Right hindlimb (tissue), 1 donor: ENCODE measurements at regions not wholly inside any gene's neighbourhood (a gene's known extent, or its start where the extent isn't known, plus 50 kb on each side); places are given as distances from the start of the nearest gene placed in this dataset.
"Not testable (repeated sequence)": the region's sequence is repeated elsewhere in the genome, so short reads cannot be mapped to it uniquely, and the experiment has no call there.

Experiments
- DNase-seq: peaks from one replicate; pipeline ENCODE4 v3.0.0-alpha.2; 2018

DNA sequence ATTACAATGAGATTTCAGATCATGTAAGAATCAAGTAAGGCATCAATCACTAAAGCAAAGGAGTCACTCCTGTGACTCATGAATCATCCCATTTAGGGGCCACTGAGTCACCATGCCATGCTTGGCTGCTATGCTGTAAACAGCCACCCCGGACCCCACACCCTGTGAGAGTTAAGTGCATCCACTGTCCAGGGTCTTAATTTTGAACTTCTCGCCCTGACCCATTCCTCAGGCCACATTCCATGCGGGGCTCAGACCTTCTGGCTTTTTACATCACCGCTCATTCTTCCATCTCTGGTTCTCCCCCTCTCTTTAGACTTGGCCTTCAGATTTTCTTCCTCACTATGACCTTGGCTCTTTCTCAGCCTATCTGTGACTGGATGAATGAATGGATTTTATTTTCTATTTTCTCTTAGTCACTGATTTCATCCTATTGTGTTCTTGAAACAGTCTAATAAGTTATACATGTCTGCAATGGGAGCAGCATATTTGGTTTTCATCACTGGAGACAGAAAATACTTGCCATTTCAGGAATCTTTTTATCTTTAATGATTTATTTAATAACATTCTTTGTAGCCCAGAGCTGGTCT, 239.6 kb downstream of the SKIDA1 start:
- DNase-seq, result no peak

DNA sequence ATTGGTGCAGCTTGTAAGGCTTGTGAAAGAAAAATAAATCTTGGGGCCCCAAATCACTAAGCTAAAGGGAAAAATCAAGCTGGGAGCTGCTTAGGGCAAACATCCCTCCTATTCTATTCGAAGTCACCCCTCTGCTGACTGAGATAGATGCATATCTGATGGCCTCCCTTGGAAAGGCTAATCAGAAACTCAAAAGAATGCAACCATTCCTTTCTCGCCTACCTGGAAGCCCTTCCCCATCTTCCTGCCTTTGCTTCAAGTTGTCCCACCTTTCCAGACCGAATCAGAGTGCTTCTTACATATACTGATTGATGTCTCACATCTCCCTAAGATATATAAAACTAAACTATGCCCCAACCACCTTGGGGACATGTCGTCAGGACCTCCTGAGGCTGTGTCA, 240.3 kb downstream of the SKIDA1 start:
- DNase-seq, result no peak

DNA sequence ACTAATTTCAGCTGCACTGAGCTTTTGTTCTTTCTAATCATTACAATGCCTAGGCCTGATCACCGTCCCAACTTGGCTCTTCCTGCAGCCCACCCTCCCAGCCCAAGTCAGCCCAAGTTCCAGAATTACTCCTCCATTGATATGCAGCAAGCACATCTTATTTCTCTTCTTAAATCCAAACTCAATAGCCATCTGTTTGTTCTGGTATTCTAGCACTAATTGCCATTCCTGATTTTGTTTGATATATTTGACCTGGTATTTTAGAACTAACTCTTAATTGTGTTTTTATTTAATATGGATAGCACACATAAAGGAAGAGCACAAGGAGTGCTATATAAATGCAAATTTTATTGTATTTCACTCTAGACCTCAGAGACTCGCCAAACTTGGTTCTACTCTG, 241.2 kb downstream of the SKIDA1 start:
- DNase-seq, result no peak

DNA sequence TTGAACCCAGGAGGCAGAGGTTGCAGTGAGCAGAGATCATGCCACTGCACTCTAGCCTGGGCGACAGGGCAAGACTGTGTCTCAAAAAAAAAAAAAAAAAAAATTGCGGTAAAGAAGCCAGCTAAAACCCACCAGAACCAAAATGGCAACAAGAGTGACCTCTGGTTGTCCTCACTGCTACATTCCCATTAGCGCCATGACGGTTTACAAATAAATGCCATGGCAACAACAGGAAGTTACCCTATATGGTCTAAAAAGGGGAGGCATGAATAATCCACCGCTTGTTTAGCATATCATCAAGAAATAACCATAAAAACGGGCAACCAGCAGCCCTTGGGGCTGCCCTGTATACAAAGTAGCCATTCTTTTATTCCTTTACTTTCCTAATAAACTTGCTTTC, 242.4 kb downstream of the SKIDA1 start:
- DNase-seq, result not testable (repeated sequence)

DNA sequence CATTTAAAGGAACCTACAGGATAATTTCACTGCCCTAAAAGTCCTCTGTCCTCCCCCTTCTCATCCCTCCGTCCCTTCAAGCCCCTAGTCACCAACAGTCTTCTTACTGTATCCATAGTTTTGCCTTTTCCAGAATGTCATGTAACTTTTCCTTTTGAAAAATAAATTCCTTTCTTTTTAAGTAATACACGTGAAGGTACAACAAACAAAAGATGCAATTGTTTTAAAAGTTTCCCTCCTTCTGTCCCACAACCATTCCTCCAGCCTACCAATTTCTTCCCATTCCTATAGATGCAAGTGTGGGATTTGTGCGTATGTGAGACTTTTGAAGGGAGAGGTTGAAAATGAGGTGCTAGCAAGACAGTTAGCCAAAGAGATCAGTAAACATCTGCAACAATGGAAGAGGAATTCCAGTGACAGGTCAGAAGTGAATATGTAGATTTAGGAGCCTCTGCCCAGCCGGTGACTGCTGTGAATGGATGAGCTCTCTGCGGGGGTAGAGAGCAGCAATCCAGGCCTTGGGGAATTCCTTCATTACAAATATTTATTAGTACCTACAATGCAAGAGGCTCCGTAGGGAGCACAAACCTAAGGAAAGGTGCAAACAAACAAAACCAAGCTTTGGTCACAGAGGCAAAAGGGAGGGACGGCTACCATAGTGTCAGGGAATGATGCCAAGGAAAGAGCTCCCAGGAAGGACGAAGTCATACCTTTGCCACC, 243.6 kb downstream of the SKIDA1 start:
- no peak for DNase-seq

DNA sequence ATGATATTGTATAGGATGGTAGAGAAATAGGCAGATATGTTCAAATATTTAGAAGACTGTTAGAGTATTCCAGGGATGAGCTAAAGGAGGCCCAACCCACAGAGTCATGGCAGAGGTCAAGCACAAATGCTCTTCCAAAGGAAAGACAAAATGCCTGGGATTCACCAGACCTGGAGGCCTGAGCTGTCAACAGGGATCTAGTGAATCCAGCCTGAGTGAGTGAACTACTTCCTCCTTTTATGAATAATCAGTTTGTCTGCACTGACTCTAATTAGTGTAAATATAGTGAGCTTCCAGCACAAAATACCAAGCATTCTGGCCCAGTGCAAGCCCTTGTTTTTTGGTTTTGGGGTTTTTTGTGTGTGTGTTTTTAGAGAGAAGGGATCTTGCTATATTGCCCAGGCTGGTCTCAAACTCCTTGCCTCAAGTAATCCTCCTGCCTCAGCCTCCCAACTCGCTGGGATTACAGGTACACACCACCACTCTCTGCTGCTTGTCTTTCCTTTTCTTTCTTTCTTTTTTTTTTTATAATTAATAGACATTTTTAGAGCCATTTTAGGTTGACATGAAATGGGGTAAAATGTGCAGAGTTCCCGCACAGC, 244.4 kb downstream of the SKIDA1 start:
- DNase-seq, result no peak

DNA sequence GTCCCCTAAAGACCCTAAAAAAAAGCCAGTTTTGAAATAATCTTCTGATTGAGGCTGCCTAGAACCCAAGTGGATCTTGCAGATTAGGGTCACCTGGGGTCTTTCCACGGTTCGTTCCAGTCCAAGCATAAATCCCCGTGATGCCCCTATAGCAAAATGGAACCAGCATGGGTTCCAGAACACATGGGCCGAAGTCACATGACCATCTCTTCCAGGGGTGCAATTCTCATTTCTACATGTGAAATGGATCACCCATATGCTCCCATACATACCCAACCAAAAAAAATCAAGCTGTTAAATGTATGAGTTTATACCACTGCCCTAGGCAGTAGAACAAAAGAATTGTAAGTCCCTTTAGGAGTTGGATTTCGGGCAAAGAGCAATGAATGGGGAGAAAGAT, 245.4 kb downstream of the SKIDA1 start:
- no peak for DNase-seq

DNA sequence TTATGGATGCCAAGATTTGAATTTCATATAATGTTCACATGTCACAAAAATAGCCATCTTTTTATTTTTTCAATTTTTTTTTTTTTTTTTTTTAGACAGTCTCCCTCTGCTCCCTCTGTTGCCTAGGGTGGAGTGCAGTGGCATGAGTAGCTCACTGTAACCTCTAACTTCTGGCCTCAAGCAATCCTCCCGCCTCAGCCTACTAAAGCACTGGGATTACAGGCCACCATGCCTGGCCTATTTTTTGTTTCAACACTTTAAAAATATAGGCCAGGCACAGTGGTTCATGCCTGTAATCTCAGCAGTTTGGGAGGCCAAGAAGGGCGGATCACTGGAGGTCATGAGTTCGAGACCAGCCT, 246.3 kb downstream of the SKIDA1 start:
- no peak for DNase-seq

DNA sequence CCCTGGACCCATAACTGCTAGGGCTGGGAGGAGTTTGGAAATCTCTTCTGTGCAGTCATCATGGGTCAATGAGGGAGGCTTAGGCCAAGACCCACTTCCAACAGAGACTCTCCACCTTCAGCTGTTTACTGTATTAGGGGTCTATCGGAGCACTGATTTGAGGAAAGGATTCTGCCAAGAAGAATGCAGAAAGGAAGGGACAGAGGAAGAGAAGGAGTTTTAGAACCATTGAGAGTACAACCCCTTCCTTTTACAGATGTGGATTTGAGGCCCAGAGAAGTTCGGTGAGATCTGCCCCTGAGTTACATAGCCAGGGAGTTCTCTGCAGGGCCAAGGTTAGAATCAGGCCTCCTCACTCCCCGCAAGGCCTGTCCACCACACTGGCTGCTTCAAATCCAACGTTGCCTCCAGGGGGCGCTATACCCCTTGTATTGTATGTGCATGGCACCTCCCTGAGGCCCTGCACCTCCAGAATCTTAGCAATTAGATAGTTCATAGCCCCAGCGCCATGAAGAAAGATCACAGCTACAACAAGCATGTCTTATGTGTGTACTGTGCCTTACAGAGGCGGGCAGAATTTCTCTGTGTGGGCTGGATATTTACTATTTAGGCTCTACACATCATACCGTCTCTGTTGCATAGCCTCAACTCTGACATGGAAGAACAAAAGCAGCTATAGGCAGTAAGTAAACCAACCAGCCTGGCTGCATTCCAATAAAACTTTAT, 246.8 kb downstream of the SKIDA1 start:
- peak; percentile 93 for DNase-seq

DNA sequence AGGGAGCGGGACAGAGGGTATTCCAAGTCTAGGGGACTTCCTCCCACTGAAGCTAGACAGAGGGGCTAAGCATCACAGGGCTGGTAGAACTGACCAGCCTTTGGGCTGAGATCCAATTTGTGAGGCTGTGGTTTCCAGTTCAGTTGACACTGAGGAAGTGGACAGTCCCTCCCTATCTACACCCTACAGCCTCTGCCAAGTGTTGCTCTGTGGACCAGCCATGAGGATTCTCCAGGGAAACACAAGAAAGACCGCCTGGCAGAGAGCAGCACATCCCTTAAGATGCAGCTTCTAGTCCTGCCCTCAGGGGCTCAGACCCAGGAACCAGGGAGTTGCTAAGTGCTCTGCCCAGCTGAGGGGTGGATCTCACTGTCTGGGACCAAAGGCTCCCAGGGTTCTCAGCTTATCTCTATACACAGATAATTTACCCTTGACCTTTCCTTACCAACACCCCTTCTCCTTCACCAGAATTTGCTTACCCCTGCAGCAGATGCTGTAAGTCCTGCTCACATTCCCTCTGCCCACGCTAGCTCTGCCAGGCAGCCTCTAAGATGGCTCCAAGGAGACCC, 252.0 kb downstream of the SKIDA1 start:
- DNase-seq, result no peak

DNA sequence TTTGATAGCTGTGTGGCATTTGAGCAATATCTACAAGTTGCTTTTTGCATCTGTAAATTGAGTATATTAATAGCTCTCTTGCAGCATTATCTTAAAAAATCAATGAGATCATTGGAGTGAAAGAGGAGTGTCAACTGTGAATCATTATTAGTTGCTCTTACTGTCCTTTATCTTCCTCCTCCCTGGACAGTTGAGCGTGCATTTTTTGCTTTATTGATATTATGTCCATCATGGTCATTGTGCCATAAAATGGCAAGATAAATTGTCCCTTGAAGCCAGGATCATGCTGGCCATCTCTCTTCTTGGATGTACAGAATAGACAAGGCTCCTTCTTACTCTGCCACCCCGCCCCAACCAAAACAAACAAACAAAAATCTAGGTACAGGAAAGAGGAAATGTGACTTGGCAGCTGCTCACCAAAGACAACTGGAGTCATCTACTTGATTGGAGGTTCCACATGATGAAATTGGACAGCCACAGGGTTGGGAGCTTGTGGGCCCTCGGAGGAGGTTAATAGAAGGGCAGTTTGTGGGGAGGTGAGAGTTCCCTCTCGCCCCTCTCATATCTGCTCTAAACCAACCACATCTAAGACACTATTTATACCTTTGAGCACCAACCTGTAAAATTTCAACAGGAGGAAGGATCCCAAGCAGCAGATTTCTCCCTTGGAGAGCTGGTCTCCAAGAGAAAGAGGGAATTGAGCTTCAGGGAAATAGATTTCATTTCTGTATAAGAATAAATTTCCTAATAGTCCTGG, 252.7 kb downstream of the SKIDA1 start:
- no peak for DNase-seq

DNA sequence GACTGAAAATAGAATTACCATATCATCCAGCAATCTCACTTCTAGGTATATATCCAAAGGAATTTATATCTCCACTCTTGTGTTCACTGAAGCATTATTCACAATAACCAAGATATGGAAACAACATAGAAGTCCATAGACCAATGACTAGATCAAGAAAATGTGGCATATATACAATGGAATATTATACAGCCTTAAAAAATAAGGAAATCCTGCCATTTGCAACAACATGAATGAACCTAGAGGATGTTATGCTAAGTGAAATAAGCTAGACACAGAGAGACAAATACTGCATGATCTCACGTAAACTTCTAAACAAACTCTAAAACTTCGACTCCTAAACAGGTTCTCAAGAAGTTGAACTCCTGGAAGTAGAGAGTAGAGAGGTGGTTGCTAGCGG, 254.5 kb downstream of the SKIDA1 start:
- DNase-seq, result no peak

DNA sequence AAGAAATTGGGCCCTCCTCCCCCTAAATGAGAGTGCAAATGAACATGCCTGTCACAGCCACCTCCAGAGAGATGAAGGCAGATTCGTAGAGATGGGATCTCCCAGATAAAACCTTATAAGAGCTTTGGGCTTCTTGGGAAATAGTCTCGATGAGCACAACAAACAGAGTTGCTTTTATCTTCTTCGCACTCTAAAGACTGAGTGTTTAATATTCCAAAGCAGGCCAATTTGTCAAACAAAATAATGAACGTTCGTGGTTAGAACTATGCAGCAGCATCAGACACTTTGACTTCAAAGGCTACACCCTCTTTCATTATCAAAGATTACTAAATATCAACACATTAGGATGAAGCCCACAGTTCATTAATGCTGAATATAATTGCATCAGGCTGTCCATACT, 256.2 kb downstream of the SKIDA1 start:
- no peak for DNase-seq

DNA sequence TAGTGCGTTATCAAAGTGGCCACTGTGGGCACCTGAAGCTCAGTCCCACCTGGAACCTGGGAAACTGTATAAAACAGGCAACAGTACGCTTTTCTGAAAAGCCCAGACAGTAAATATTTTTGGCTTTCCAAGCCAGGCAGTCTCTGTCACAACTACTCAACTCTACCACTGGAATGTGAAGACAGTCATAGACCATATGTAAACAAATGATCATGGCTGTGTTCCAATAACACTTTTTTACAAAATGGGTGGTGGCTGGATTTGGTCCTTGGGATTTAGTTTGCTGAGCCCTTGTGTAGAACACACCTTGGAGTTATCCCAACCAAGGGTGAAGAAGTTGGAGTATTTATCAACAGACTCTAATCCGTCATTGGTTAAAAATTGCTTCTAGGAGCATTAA, 259.9 kb downstream of the SKIDA1 start:
- no peak for DNase-seq

DNA sequence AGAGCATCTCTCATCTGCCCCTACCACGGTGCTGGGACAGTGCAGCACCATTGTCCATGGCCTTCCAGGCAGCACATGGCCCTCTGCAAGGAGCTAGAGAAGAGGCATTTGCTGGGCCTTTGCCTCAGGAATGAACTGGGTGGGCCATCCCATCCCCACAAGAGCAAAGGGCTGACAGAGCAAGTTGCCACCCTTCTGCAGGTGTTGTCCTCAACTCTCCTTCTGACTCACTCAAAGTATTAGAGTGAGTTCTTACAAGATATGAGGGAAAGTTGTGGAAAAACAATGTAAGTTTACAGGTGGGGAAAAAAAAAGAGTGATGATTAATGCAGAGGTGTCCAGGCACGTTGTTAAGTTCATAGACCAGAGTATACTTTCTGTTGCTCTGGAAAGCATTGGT, 261.2 kb downstream of the SKIDA1 start:
- DNase-seq, result no peak

DNA sequence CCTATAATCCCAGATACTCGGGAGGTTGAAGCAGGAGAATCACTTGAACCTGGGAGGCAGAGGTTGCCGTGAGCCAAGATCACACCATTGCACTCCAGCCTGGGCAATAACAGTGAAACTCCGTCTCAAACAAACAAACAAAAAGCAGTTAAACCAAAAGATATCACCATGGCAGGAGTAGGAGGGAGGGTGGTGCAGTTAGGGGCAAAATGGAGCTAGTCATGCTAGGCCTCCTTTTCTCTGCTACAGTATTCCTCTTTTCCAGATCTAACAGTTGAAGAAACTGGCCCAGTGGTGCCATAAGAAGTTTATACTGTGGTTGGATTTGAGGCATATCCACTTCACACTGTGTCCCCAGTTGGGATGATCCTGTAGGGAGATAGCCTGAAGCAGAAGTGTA, 261.6 kb downstream of the SKIDA1 start:
- no peak for DNase-seq

DNA sequence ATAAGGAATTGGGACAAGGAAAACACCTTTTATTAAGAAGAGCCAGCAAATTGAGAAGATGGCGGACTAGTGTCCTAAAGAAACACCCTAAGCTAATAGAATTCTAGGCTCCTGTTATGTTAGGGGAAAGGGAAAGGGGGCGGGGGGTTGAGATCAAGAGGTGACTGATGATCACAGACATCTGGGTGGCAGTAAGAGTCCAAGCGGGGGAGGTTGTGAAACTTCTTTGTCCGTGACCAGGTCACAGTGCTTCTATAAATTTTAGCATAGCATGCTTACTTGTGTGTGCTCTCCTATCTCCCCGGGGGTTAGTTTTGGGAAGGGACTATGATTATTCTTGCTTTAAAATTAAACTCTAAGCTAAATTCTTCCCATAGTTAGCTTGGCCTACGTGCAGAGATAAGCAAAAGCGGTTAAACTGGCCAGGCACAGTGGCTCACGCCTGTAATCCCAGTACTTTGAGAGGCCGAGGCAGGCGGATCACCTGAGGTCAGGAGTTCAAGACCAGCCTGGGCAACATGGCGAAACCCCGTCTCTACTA, 262.1 kb downstream of the SKIDA1 start:
- no peak for DNase-seq

DNA sequence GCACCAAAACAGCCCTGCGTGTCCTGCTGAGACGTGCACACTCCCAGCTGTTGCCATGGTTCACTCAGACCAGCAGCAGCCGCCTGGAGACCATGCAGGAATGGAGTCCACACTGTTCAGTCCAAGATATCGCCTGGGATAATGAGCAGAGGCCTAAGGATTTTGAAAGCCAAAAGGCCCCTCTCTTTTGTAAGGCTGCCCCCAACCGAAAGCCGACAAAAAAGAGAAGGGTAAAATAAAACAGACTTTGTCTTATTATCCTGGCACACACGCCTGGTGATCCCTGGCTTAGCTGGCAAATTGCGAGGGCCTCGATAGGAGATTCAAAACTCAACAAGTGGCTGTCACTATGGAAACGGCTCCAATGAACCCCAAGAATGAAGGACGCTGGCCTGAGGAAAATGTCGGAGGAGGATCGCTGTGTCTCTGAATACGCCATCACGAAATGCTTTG, 263.6 kb downstream of the SKIDA1 start:
- no peak for DNase-seq

DNA sequence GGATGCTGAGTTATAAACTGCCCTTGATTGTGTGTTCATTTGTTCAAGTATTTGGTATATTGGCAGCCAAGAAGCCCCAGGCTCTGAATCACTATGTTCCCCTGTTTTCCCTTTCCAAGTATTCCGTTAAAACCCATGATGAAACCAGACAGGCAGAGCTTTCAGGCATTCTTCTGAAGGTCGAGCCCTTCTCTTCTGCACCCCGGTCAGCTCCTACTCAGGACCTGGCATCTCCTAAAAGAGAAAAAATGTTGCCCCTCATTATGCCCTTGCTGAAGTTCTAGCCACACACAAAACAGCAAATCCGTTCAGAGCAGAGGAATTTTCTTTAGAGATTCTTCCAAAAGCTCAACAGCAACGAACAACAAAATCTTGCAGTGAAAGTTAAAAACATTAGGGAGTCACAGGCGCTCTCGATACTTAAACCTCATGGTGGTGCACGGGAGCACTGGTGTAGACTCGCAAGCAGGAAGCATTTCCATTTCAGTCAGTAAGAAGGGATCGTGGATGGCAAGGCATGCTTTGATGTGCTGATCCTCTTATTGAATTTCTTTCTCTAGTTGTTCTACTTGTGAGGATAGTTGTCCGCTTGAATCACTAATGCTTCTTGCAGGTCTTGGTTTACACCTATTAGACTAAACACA, 264.9 kb downstream of the SKIDA1 start:
- DNase-seq, result no peak

DNA sequence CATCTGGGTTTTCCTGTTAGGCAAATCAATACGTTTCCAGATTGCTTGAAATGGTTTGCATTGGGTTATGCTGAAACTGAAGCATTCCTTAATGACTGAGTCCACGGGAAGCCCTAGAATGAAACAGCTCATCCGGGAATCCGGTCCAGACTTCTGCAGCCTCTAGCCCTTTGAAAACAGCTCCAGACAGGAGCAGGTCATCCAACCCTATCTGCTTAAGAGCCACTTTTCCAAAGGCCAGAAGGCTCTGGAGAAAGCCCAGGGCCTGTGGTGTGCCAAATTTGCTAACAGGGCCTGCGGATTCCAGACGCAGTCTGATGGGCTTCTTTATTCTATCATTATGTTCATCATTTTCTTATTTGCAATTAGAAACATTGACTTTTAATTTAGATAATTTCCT, 265.4 kb downstream of the SKIDA1 start:
- peak; percentile 43 for DNase-seq

DNA sequence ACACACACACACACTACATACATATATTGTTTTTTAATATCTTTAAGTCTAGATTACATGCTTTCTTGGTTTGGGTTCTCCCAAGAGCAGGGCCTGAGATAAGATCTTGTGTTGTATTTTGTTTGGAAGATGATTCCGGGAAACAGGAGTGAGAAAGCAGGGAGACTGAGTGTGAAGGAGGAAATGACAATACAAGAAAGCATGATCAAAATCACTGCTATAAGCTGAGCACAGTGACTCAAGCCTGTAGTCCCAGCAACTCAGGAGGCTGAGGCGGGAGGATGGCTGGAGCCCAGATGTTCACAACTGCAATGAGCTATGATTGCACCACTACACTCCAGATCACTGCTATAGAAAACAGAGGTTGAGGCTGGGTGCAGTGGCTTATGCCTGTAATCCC, 267.6 kb downstream of the SKIDA1 start:
- DNase-seq, result no peak

DNA sequence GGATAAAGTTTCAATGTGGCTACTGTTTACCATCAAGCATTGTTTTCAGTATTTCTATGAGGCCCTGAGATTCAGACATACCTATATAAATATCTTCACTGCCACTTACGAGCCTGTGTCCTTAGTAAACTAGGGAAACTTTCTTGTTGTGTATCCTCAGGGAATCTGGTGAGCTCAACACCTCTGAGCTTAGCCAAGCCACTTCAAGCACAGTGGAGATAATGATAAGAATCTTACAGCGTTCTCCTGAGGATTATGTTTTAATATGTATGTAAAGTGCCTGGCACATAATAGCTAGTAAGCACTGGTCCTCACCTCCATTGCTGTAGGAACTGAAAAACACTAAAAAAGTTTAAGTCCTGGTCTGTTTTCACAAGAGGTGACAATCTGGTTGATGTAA, 268.3 kb downstream of the SKIDA1 start:
- DNase-seq, result no peak
